ENCODE measurements at regions not wholly inside any gene's neighbourhood (a gene's known extent, or its start where the extent isn't known, plus 50 kb on each side); places are given as distances from the start of the nearest gene placed in this dataset.

- no peak overlapping the region for H2AFZ ChIP-seq (ENCODE audit: control insufficient read depth, low read length)
- TF ChIP-seq EZH2 (IDR thresholded peaks at IDR 0.05; ENCODE audit: low read length): no peak
- no peak for TF ChIP-seq CTCF (optimal IDR thresholded peaks at IDR 0.05 in 1 of 3, IDR thresholded peaks at IDR 0.05 in 1 of 3, conservative IDR thresholded peaks at IDR 0.05 in 1 of 3; ENCODE audit: extremely low read depth in 1 of 3, insufficient read depth in 2 of 3, low read length in 3 of 3)
- no peaks in the 10 kb centered on the region for H3K79me2 ChIP-seq (ENCODE audit: control insufficient read depth, insufficient read depth, low read length)
- no peak overlapping the region for H3K27ac ChIP-seq (ENCODE audit: control insufficient read depth, insufficient read depth, low read length)
- H3K27me3 ChIP-seq (ENCODE audit: control insufficient read depth, extremely low read depth, insufficient read depth, low read length): no peaks in the 10 kb centered on the region
- H3K36me3 ChIP-seq (ENCODE audit: control insufficient read depth in 2 of 2, extremely low read depth in 1 of 2, insufficient read depth in 2 of 2, low read length in 2 of 2): no peaks in the 10 kb centered on the region
- FAIRE-seq: no peak
- dilution Hi-C loops (cut with MboI; ENCODE audit: extremely low pct_ligation_motif_present, low sequenced_read_pairs): no loop called here
- H3K9ac ChIP-seq (ENCODE audit: control insufficient read depth, extremely low read depth, insufficient read depth, low read length): no peak overlapping the region
- H4K20me1 ChIP-seq (ENCODE audit: control insufficient read depth, extremely low read depth, insufficient read depth, low read length): no peaks in the 10 kb centered on the region
- no peaks in the 10 kb centered on the region for H3K4me1 ChIP-seq (ENCODE audit: control insufficient read depth, extremely low read depth, insufficient read depth, low read length)
- no peak overlapping the region for H3K4me3 ChIP-seq (ENCODE audit: control insufficient read depth in 2 of 3, extremely low read depth in 1 of 3, insufficient read depth in 2 of 3, low read depth in 1 of 3, low read length in 3 of 3)
- no peaks in the 10 kb centered on the region for H3K9me3 ChIP-seq (ENCODE audit: control insufficient read depth, low read depth, low read length)
- no peaks in the 10 kb centered on the region for H3K9me1 ChIP-seq (ENCODE audit: control insufficient read depth, extremely low read depth, insufficient read depth, low read length)
- H3K4me2 ChIP-seq (ENCODE audit: control insufficient read depth, extremely low read depth, insufficient read depth, low read depth, low read length): no peak overlapping the region
- DNase-seq (ENCODE audit: low read depth, low spot score): no peak
These were observed 610.0 kb downstream of the MAT2B start for GRCh38 chr5:164115420-164115819.

GRCh38 chr5:164119806-164120447 lies 614.5 kb downstream of the MAT2B start:
- no peaks in the 10 kb centered on the region for H3K36me3 ChIP-seq (ENCODE audit: control insufficient read depth in 2 of 2, extremely low read depth in 1 of 2, insufficient read depth in 2 of 2, low read length in 2 of 2)
- no peak for DNase-seq (ENCODE audit: low read depth, low spot score)
- no peak for TF ChIP-seq CTCF (optimal IDR thresholded peaks at IDR 0.05 in 1 of 3, IDR thresholded peaks at IDR 0.05 in 1 of 3, conservative IDR thresholded peaks at IDR 0.05 in 1 of 3; ENCODE audit: extremely low read depth in 1 of 3, insufficient read depth in 2 of 3, low read length in 3 of 3)
- no peak for TF ChIP-seq EZH2 (IDR thresholded peaks at IDR 0.05; ENCODE audit: low read length)
- FAIRE-seq: no peak
- H3K4me3 ChIP-seq (ENCODE audit: control insufficient read depth in 2 of 3, extremely low read depth in 1 of 3, insufficient read depth in 2 of 3, low read depth in 1 of 3, low read length in 3 of 3): no peak overlapping the region
- dilution Hi-C loops (cut with MboI; ENCODE audit: extremely low pct_ligation_motif_present, low sequenced_read_pairs): no loop called here
- no peaks in the 10 kb centered on the region for H3K79me2 ChIP-seq (ENCODE audit: control insufficient read depth, insufficient read depth, low read length)
- no peaks in the 10 kb centered on the region for H3K4me1 ChIP-seq (ENCODE audit: control insufficient read depth, extremely low read depth, insufficient read depth, low read length)
- H3K27me3 ChIP-seq (ENCODE audit: control insufficient read depth, extremely low read depth, insufficient read depth, low read length): no peaks in the 10 kb centered on the region
- no peak overlapping the region for H3K9ac ChIP-seq (ENCODE audit: control insufficient read depth, extremely low read depth, insufficient read depth, low read length)
- H3K9me1 ChIP-seq (ENCODE audit: control insufficient read depth, extremely low read depth, insufficient read depth, low read length): no peaks in the 10 kb centered on the region
- no peak overlapping the region for H3K27ac ChIP-seq (ENCODE audit: control insufficient read depth, insufficient read depth, low read length)
- H3K9me3 ChIP-seq (ENCODE audit: control insufficient read depth, low read depth, low read length): no peaks in the 10 kb centered on the region
- H3K4me2 ChIP-seq (ENCODE audit: control insufficient read depth, extremely low read depth, insufficient read depth, low read depth, low read length): no peak overlapping the region
- H2AFZ ChIP-seq (ENCODE audit: control insufficient read depth, low read length): no peak overlapping the region
- no peaks in the 10 kb centered on the region for H4K20me1 ChIP-seq (ENCODE audit: control insufficient read depth, extremely low read depth, insufficient read depth, low read length)

All from keratinocyte (primary cell).